Activated CD8-positive, alpha-beta memory T cell treated with anti-CD3 and anti-CD28 coated beads, Interleukin-2, amount 50 U/mL, for 4 hours (primary cell): ENCODE measurements at regions not wholly inside any gene's neighbourhood (a gene's known extent, or its start where the extent isn't known, plus 50 kb on each side); places are given as distances from the start of the nearest gene placed in this dataset.
A peak's percentile ranks its signal among the peaks of the same experiment; 100 is the strongest.

Experiments used
- DNase-seq: peaks from one replicate; pipeline ENCODE4 v3.0.0-alpha.2; 2020

DNA sequence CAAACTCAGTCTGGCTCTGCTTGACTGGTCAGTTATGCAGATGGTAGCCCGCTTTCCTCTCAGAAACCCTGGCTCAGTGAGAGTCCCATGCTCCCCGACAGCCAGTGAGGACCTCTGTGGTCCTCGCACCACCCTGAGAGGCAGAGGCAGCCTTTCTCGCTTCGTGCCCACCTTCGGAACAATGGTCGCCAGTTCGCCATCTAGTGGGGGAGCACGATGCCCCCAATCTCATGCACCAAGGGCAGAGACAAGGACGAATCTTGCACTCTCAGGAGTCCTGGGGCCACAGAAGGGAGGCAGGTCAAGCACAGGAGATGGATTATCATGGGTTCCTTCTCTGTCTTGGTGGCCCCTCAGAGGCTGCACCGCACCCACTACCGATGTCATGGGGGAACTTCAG is 75.2 kb downstream of the RHCG start:
- DNase-seq, result no peak

DNA sequence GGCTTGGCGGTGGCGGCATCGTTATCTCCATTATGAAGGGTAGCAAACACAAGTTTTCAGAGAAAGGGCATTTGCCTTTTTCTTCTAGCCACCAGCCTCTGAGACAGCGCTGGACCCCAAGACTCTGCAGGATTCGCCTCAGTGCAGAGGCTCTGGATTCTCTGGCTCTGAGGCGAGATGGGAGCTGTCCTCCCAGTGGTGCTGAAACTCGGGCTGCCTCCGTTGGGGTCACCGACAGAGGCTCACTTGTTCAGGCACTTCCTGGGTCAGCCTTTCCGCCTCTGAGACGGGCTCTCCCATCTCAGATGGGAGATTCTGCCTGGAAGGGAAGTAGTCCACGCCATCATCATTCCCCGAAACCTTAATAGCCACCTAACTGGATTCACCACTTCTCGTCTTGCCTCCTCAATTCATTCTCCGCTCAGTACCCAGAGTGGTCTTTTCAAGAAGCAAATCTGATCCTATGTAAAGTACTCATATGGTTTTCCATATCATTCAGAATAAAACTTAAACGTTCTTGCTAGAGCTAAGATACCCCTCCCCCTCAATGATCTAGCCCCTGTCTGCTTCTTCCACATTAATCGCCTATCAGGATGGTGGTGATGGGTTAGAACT is 76.9 kb downstream of the RHCG start:
- DNase-seq, result no peak

DNA sequence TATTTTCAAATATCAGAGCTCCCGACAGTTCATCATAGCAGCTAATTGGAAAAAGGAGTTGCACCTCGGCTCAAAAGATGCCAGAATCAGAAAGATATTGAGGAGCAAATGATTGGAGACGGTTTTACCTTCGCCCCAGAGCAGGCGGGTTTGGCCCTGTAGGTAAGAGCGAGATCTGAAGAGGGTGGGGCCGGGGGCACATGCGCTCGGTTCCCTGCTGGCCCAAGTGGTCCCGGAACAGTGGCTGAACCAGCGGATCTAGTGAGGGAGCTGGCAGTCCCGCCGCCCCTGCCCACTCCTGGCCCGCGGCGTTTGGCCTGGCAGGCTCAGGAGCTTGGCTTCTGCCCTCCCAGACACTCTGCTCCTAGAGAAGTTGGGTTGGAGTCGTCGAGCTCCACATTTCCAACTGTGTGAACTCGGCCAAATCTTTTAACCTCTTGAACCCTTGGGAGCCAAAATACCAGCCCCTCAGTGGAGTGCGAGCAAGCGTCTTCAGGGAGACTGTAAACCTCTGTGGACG is 79.1 kb downstream of the RHCG start:
- no peak for DNase-seq

DNA sequence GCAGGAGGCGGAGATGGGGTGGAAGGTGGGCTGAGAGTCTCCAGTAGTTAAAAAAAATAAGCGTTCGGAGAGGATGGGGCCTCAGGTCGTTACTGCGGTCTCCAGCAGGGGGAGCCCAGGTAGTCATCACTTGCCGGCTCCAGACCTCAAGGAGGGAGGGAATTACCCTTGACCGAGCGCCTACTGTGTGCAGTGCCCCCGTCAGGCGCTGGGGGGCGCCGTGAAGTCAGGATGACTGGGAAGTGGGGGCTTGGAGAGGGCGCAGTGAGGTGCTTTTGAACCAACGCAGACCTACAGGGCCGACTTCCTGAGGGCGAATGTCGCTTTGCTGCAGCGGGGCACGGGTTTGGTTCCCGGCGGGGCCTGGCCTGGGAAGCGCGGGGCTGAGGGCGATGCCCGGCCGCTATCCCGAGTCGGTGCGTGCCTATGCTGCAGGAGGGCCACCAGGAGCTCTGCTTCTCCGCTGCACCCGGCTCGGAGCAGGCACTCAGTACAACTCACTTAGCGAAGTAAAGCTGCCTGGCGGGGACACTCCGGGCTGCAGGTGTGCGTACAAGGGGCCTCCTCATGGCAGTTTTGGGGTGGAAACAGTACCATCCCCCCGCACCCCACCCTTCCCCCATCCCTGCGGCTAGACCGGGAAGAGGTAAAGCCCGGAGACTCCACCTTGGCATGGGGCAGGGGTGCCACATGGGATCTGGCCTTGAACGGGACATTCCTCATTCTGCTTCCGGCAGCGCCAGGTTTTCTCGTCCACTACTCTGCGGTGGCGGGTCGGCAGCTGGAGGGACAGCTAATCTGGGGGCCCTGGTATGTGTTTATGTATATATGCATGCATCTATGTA is 79.8 kb downstream of the RHCG start:
- peak; percentile 64 for DNase-seq

DNA sequence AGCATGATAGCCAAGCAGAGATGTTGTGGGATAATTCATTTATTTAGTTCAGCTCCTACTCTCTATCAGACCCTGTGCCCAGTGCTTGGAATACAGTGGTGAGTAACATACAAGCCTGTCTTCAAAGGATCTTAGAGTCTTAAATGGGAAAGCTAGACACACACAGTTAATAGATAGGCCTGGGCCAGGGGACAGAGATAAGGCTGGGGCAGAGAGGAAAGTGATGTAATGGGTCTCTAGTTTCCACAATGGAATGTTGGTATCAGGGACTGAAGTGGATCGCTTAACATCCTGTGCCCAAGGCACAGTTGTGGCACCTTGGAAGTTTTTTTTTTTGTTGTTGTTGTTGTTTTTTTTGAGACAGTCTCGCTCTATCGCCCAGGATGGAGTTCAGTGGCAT is 79.9 kb upstream of the POLG start:
- no peak for DNase-seq

DNA sequence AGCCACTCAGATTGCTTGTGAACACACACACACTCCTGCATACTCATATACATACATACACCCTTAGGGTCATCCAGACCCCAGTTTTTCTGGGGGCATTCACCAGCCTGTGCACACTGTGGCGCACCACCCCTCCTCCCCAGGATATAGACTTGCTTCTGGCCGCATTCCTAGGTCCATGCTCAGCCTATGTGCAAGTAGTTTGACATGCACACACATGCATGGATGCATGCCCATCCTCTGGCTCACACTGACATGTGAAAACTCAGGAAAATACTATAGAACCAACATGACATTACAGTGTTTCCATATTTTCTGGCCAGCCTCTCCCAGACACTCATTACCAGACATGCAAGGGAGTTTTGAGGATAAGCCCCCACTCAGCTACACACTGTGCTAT is 79.3 kb upstream of the POLG start:
- DNase-seq, result no peak

DNA sequence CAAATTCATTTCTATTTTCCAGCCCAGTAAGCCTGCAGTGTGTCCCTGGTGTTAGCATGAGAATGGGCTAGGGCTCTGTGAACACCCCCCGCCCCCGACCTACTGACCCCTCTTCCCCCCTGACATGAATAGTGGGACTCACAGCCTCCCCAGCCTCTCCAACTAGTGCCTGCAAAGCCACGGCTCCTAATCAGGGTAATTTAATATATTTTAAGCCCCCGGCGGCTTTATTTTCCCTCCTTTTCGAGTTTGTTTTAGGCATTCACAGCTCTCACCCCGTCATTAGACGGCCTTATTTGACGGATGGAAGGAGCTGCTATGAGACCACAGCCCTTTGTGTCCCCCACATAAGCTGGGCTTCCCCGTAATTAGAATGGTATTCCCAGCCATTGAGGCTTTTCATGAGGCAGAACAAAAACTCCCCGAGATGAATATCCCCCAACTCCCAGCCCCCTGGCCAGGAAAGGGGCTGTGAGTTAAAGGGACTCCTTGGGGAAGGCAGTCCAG is 78.3 kb upstream of the POLG start:
- DNase-seq, result no peak

DNA sequence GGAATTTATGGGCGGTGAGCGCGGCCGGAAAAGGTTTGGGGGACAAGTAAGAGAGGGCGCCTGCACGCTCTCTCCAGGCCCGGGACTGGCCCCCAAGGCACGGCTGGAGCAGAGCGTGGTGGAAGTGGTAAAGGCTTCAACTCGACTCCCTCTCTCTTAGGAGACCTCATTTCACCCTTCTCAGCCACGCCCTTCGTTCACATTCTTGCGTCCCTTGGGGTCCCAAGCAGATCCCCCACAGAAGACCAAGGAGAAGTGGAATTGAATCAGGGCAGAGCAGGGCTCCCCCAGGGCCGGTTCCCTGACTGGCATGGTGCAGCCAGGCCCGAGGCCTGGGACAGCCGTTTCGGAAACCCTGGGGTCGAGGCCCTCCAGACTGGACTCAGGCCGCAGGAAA is 75.4 kb upstream of the POLG start:
- DNase-seq, result no peak

DNA sequence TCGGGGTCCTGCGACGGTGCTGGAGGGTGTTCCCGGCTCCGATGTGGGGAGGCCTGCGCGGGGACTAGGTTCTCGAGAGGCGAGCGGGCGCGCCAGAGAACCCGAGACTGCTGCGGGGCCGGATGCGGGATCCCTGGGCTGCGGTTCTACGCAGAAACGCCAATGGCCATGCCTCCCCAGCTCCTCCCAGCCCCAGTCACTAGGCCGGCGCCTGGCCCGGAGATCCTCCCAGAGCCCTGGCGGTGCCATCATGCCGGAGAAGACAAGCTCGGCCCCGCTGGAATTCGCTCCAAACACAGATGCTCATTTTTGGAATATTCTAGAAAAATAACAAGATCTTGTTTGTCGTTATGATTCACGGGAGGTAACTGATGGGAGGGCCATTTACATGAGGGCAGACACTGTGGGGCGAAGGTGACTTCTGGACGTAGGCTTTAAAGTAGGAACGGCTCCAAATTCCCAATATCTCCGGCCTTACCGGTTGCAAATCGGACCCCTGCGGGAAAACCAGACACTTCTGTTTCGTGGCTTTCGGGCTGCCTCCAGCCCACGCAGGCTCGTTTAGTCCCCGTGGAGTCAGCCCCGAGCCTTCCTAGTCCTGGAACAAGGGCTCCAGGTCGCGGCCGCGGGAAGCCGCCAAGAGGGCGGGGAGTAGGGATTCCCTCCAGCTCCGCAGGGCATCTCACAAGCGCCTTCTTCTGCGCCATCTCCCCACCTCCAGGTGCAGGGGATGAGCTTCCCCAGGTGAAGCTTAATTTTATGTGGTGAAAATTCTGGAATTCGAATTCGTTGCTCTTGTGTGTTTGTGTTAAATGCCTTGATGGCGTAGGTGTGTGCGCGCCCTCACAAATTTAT is 74.8 kb upstream of the POLG start:
- DNase-seq, result no peak

DNA sequence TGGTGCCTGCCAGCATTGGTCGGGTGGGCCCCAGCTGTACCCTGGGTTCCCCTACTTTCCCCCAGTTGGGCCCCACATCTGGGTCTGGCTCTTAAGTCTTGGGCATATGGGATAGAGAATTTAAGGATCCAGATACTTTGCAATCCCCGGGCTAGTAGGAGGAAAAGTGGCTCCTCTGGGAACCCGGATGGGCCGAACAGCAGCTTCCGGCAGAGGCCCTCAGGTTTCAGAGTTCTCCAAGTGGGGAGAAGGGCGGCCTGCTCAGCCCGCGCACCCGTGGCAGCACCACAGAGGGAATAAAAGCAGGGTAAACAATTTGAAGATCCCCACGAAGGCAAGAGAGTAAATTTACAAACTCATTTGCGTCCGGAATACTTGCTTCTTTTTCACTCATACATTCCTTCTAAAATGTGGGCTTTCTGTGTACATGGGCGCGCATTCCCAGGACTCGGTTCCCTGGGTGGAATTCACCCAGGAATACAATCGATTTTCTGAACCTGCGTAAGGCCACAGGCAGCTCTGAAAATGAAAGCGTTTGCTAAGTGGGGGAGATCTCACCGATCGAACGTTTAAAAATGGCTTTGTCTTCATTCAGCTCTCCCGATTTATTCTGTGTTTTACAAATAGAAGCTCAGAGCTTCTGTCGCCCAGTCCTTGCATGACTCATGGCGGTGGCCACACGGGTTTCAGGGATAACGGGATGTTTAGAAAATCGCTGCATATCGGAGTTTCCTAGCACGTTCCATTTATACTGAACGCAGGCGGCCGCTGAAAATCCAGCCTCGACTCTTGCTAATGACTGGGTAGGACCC is 74.0 kb upstream of the POLG start:
- DNase-seq, result no peak

DNA sequence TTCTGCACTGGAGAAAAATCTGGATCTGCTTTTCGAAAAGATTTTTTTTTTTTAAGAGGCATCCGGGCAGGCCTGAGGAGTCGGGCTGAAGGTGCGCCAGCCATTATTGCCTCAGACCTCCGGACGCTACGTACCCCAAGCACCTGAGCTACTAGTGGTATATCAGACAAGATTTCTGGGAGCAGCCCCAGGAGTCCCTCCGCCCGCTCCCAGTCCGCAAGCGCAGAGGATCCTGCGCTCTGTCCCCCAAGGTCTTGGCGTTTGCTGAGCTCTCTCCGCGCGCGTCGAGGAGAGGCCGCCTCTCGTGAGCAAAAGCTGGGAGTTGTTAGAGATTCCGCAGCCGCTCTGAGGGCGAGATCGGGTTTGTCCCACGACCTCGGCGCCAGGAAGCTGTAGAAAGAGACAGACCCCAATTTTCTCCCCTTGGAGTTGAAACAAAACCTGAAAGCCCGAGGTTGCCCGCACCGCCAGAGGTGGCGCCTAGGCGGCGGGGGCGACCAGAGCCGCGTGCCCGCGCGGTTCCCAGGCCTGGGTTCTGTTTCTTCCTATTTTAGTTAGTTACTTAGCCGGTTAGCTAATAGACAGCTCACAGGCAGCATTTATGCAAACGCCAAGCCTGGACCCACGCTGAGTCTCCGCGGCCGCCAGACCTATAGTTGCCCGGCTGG is 72.5 kb upstream of the POLG start:
- DNase-seq, result no peak

DNA sequence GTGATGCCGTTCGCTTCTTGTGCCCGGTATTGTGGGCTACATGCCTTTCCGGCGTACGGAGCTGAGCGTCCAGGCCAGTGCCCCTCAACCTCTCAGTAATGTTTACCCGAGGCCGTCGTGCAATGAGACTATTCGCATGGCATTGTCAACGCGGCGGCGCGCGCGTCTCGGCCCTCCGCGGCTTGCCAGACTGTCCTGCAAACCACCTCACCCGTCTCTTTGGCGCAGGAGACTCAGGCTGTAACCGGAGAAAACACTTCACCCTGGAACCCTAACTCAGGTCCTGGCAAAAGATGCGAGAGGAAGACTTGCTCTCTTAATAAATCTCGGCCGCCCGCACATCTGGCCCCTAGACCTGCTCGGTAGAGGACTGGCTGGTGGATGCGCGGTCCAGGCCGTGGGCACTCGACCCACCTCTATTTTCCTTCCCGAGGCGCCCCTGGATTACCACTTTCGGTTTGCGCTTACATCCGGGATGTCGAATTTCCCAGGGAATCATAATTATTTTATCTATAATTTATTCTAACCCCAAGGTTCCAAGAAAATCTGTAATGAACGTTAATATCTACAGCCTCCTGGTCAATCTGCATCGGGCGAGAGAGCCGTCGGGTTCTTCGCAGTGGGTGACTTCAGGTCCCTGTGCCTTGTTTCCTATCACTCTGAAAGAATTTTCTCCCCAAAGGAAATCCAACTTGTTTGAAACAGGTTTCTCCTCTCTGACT is 71.8 kb upstream of the POLG start:
- no peak for DNase-seq

DNA sequence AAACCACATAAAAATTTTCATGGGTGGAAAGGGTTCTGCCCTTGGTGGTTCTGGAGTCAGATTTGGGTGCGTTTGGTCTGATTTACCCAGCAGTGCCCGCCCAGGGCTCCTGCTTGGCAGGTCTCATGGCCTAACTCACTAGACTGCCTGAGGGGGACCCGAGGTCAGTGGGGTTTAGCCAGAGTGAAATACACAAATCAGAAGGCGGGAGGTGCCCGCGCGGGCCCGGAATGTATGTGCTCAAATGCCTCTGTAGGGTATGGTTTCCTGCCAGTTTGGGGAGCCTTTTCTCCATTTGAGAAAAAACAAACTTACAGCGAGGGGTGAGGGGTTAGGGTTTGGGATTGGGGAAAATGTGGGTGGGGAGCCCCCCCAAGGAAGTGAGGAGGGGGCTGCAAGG is 70.9 kb upstream of the POLG start:
- DNase-seq, result no peak

DNA sequence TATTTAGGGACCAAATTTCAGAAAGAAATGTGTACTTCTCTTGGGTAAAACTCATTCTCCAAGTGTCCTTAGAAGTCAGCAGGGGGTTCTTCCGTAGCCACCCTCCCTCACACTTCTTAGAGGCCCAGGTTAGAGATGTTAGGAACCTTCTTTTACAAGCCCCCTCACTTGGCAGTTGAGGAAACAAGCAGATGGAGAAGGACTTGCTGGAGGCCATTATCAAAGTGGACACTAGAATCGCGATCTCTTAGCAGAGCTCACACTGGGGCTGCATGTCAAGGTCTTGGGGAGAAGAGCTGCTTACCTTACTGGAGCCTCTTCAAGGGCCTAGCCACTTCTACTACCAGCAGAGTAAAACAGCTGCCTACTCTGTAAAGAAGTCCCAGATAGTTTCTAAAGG is 69.4 kb upstream of the POLG start:
- DNase-seq, result no peak

DNA sequence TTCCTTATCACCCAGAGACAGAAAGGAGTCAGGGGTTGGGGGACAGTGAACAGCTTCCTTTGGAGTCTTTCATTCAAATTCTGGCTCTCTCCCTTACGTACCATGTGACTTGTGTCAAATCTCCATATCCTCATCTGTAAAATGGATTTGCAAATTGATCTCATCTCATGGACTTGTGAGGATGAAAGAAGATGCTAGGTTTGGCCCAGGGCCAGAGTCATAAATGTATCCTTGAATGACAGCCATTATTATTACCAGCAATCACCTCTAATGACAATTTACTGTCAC is 67.8 kb upstream of the POLG start:
- DNase-seq, result no peak

DNA sequence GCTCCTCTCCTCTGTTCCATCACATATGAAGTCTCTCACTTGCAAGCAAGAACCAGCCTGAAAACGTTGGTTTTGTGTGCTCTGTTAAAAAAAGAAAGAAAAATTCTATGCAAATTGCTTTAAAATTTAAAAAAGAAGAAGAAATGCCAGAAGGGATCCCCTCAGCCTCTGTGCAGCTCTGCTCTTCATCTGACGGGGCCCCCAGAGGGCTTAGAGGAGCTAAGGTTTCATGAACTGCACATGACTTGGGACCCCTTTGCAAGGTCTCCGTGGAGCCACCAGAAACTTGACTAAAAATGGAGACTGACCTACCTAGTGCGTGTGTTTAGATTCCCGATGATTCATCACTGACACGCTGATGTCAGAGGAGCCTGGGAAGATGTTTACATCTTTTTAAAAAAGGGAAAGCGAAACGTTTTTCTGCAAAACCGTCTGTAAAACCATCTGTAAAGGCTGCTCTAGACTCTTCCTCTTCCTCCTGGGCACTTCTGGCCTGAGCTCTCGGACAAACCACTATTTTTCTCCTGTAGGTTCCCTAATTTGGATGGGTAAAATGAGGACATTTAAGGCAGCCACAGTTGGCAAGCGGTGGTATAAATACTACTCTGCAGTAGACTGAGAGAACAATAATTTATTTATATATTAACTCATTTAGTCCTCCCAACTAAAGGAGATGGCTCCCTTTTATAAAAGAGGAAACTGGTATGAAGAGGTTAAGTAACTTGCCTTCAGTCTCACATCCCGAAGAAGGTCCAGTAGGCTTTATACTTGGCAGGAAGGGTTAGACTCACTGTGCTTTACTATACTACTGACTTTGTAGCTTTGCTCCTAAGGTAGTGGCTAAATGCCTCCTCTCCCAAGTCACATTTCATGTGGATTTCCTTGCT is 67.2 kb upstream of the POLG start:
- DNase-seq, result no peak

DNA sequence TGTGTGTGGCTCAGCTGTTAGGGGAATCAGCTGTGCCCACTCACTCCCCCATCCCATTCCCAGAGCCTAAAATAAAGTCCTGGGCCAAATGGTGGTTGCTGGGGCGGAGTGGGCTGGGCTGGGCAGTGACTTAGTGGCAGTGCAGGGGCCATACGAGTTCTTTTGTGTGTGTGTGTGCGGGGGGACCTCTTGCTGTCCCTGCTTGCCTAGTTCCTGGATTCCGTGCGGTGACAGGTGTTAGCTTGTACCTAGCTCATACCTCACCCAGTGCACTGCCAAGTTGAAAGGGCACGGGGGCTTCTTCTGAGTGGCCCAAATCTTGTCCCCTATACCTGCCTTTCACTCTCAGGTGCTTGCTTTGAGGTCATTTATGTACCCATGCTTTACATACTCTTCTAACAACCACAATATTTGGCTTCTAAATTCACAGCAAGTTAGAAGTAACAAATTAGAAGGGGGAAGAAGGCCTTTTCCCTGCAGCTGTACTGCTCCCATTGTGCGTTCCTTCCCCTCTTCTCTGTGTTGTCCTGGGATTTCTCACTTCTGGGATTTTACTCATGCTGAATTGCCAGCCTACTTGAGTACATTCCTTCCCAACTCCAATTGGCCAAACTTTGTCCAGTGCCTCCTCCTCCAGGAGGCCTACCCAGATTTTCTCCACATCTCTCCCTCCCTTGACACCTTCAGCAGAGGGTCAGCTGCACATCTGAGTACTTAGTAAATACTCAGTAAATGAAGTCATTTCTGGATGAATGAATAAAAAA is 66.3 kb upstream of the POLG start:
- DNase-seq, result no peak

DNA sequence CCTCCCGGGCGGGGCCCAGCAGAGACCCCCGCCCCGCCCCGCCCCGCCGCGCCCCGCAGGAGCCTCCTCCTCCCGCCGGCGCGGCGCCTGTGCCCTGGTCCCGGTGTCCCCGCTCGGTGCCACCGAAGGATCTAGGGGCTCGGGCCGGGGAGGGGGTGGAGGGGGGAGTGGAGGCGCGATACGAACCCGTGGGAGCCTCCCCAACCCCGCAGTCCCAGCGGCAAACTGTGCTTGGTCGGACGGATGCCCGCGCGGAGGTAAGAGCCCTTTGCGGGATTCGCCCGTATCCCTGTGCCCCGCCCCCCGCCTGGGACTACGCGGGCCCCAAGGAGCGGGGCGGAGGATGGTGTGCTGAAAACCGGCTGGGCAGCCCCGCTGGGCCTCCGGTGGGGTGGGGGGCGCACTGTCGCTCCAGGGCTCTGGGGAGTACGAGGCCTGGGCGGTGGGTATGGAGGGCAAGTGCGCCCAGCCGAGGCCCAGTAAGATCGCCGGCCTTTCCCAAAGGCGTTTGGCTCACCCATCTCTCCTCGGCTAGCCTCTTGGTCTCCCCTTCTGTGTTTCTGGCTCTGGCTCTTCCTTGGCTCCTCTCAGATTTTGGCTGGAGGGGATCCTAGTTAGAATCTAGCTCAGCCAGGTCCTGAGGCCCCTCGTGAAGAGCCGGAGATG is 65.6 kb upstream of the POLG start:
- no peak for DNase-seq
